Chondrocyte (in vitro differentiated cells): ENCODE measurements at regions not wholly inside any gene's neighbourhood (a gene's known extent, or its start where the extent isn't known, plus 50 kb on each side); places are given as distances from the start of the nearest gene placed in this dataset.

Source experiments
- DNase-seq: peaks from one replicate; pipeline ENCODE4 v3.0.0; 2021; ENCODE audit warnings: mixed read lengths, low spot score
- H3K27ac Mint-ChIP-seq: one replicate; pipeline ENCODE4 v1.8.0; 2021; ENCODE audit warnings: mild to moderate bottlenecking, moderate library complexity, mixed read lengths; ENCODE audit not compliant: unreplicated experiment
- H3K27me3 Mint-ChIP-seq: 2 replicates; pipeline ENCODE4 v1.8.0; 2021; ENCODE audit warnings: low read depth, mixed read lengths
- H3K36me3 Mint-ChIP-seq: 2 replicates; pipeline ENCODE4 v1.8.0; 2021; ENCODE audit warnings: low read depth, mixed read lengths
- H3K4me1 Mint-ChIP-seq: 2 replicates; pipeline ENCODE4 v1.8.0; 2021; ENCODE audit warnings: low read depth, mild to moderate bottlenecking, mixed read lengths
- H3K4me3 Mint-ChIP-seq: one replicate; pipeline ENCODE4 v1.8.0; 2021; ENCODE audit warnings: mild to moderate bottlenecking, moderate library complexity, mixed read lengths; ENCODE audit not compliant: unreplicated experiment
- H3K9me3 Mint-ChIP-seq: 2 replicates; pipeline ENCODE4 v1.8.0; 2021; ENCODE audit warnings: low read depth, mixed read lengths
- TF ChIP-seq, protein P1 (sequence below): fragments of 200-600 bp; sonication (generic); IDR thresholded peaks from 2 replicates; pipeline ENCODE4 v1.5.0; 2021; ENCODE audit warnings: antibody characterized with exemption, mild to moderate bottlenecking, moderate library complexity

DNA sequence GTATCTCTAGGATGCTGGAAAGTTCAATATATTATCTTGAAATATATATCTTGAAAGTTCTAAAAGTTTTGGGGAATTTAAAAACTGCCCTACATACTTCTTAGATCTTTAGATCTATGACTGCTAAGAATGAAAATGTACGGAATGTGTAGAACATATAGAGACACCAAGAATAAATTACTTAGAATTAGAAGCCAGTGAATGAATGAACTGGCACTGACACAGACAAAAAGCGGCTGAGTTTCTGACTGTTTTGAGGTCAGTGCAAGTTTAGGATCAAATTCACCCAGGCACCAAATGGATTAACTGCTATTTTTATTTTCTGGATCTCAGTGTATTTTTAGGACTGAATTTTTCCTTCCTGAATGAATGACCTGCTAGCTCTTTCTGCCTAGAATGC, 411.2 kb downstream of the KCTD12 start:
- H3K9me3 Mint-ChIP-seq, result peaks cover 5% of the 10 kb centered on the region
- no peak overlapping the region for H3K4me3 Mint-ChIP-seq
- TF ChIP-seq, protein P1, sequence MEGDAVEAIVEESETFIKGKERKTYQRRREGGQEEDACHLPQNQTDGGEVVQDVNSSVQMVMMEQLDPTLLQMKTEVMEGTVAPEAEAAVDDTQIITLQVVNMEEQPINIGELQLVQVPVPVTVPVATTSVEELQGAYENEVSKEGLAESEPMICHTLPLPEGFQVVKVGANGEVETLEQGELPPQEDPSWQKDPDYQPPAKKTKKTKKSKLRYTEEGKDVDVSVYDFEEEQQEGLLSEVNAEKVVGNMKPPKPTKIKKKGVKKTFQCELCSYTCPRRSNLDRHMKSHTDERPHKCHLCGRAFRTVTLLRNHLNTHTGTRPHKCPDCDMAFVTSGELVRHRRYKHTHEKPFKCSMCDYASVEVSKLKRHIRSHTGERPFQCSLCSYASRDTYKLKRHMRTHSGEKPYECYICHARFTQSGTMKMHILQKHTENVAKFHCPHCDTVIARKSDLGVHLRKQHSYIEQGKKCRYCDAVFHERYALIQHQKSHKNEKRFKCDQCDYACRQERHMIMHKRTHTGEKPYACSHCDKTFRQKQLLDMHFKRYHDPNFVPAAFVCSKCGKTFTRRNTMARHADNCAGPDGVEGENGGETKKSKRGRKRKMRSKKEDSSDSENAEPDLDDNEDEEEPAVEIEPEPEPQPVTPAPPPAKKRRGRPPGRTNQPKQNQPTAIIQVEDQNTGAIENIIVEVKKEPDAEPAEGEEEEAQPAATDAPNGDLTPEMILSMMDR, result no peak
- no peaks in the 10 kb centered on the region for H3K36me3 Mint-ChIP-seq
- H3K27me3 Mint-ChIP-seq, result peaks cover 4% of the 10 kb centered on the region
- no peak for DNase-seq
- H3K4me1 Mint-ChIP-seq, result peaks cover 5% of the 10 kb centered on the region
- no peak overlapping the region for H3K27ac Mint-ChIP-seq

DNA sequence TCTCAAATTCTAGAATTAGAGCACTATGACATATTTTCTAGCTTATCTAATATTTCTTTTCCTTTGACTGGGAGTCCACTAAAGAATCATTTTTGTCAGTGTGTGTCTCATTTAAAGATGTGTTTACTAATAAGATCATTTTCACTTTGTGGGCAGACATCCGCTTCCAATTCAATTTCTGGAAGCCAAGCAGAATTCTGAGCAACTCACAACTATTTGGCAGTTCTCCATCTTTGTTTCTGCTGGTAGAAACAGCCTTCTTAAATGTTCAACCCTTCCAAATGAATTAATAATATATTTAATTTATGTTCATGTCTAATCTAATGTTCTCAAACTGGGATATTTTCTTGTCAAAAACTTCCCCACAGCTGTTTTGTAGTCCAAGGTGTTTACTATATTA, 411.8 kb downstream of the KCTD12 start:
- no peak for DNase-seq
- Mint-ChIP-seq H3K27me3 (peaks cover 4% of the 10 kb centered on the region), H3K27ac (no peak overlapping the region), H3K36me3 (no peaks in the 10 kb centered on the region), H3K4me1 (peaks cover 5% of the 10 kb centered on the region), H3K4me3 (no peak overlapping the region), H3K9me3 (peaks cover 5% of the 10 kb centered on the region)
- TF ChIP-seq, protein P1, result no peak

DNA sequence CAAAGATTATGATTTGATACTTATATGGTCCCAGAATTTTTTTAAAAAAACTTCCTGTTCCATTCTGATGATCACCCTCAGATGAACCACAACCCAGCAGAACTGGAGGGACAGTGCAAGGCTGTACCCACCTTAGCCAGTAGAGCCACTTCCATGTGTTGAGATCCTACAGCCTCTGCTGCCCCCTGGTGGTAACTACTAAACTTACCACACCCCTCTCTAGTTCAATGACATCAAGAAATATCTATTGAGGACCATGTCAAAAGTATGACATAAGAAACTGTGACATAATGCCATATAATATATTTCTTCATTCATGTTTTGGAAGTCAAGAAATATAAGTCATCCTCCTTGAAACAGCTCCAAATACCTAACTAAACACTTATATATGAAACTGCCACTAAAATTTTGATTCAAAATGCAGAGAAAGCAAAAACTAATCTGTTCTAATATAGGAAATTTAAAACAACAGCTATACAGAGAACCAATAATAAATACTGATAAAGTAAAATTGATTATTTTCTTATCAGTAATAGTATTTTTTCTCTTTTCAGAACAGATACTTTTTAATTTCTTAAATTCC, 412.6 kb downstream of the KCTD12 start:
- Mint-ChIP-seq H3K9me3 (no peaks in the 10 kb centered on the region), H3K27ac (no peak overlapping the region), H3K4me1 (peaks cover 5% of the 10 kb centered on the region), H3K36me3 (peaks cover 2% of the 10 kb centered on the region), H3K27me3 (peaks cover 4% of the 10 kb centered on the region), H3K4me3 (no peak overlapping the region)
- TF ChIP-seq, protein P1, result peak; percentile 99
- no peak for DNase-seq

DNA sequence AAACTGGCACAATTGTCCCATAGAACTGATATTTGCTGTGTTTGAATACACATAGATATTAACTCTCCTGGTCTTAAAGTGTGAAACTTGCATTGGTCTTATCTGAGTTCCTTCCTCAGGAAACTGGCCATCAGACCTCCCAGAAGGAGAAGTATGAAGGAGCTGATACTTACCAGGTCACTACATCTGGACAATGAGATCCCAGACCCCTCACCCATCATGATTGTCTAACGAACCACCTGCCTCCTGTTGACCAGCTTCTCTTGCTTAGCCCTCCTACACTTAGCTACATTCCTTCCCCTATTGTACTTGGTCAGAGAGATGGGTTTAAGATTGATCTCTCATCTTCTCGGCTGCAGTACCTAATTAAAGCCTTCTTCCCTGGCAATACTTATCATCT, 413.3 kb downstream of the KCTD12 start:
- Mint-ChIP-seq H3K4me1 (peaks cover 5% of the 10 kb centered on the region), H3K4me3 (no peak overlapping the region), H3K9me3 (no peaks in the 10 kb centered on the region), H3K36me3 (peaks cover 2% of the 10 kb centered on the region), H3K27ac (no peak overlapping the region), H3K27me3 (peaks cover 5% of the 10 kb centered on the region)
- TF ChIP-seq, protein P1, result no peak
- DNase-seq, result no peak

DNA sequence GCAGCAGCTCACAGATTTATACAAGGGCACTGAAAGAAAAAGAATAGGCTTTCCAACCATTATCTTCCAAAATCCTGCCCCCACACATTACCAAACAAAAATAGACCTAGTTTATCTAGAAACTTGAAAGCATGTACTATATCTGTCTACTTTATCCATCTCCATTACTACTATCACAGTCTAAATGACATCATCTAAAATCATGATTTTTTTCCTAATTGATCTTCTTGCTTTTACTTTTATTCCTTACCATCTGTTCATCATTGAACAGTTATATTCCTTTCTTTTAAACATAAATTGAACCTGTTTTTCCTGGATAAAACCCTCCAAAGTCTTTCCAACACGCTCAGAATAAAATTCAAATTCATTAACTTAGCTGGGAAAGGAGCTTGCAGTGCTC, 414.7 kb downstream of the KCTD12 start:
- TF ChIP-seq, protein P1, result no peak
- Mint-ChIP-seq H3K36me3 (peaks cover 2% of the 10 kb centered on the region), H3K4me3 (no peak overlapping the region), H3K27ac (no peak overlapping the region), H3K4me1 (peaks cover 5% of the 10 kb centered on the region), H3K9me3 (no peaks in the 10 kb centered on the region), H3K27me3 (peaks cover 5% of the 10 kb centered on the region)
- no peak for DNase-seq
